CD4-positive, alpha-beta T cell treated with Interleukin-17A for 1 hour (primary cell): ENCODE measurements at regions not wholly inside any gene's neighbourhood (a gene's known extent, or its start where the extent isn't known, plus 50 kb on each side); places are given as distances from the start of the nearest gene placed in this dataset.

ENCODE experiments used
- DNase-seq: peaks from one replicate; pipeline ENCODE4 v3.0.0-alpha.2; 2020

- no peak for DNase-seq
Observed at GRCh38 chr5:120365656-120366446, 98.2 kb upstream of the PRR16 start.

DNA sequence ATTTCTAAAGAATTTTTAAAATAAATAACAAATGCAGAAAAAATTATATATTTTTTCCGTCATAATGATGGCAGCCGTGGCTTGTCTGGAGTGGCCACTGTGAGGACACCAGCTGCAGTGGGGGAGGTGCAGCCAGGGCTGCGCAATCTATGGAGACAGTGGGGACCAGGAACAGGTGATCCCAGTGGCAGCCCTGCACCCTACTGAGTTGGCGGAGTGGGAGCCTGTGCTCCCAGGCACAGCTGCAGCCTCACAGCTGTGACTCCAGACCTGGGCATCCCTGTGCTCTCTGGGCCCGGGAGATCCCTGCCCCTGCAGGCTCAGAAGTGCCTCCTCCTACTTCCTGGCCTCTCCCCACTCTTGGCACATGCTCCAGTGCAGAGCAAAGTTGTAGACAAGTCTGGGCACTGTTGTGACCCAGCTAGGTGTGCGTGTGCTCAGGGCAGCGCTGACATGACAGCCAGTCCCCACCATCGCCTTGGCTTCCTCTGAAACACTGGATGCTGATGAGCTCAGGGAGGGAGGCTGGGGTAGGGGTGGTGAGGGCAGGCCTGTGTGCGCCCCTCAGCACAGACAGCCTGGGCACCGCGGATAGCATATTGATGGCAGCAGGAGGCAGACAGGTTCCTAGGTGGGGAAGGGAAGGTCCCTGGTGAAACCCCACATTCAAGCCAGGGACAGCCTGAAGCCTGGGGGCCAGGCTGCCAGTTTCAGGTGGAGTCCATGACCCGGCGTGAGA is 96.0 kb upstream of the PRR16 start:
- DNase-seq: no peak

DNA sequence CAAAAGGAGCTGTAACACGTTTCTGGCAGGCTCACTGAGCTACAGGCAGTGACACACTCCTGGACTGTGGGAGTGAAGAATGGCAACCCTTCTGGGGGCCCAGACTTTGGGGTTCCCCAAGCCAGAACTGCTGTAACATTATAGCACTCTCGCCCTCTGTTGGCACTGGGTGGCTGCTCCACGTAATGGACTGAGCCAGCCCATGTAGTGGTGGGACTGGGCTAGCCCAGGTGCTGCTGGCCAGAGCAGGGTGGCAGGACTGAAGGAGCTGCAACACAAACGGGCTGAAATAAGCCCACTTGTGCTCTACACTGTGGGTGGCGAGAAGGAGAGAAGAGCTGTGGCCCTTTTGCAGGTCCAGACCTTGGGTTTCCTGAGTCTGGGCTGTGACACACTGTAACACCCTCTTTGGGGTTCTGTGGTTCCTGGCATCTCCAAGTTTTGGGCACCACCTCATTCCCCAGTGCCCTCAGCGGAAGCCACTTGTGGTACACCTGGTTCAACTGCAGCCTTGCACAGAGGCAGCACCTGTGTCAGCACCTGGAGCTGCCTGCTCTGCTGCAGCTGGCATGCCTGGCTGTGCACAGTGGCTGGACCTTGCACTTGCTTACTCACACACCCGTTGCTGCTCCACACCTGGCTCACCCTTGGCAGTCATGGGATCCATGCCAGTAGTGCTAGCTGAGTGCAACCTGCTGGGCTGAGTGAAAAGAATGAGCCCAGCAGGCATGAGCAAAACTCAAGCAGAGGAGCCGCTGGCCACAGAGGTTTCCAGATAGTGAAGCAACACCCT is 95.0 kb upstream of the PRR16 start:
- no peak for DNase-seq

DNA sequence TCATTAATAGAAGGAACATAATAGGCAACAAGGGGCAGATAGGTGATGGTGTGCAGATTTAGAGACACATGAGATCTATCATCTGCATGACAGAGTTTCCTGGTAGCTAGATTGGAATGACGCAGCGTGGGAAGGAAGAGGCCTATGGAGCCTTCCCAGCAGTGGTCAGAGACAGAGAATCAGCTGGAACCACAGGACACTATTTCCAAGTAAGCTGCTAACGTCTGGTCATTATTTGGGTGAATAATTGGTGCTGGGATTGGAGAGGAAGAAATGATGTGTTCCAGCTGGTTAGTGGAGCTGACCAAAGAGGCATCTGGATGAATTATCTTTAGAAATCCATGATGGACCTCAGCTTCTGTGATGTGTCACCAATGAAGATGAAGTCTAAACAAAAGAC is 91.2 kb upstream of the PRR16 start:
- no peak for DNase-seq

DNA sequence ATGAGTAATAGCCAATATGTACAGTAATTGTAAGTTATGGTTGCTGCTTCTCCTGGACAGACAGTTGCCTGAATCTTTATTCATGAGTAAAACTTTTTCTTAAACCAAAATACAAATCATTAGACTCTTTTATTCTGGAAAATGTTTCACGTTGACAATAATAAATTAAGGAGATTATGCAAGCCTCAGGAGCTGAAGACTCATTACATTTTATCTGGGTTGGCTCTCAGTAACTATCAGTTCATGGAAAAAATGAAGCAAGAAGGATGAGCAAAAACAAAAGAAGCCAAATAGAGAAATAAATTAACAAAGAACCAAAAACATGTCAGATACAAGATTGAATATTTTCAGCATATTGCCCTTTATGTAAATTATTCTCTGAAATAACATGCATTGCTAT is 88.9 kb upstream of the PRR16 start:
- DNase-seq: no peak

- DNase-seq: no peak
Observed at GRCh38 chr5:120380644-120381043, 83.5 kb upstream of the PRR16 start.

DNA sequence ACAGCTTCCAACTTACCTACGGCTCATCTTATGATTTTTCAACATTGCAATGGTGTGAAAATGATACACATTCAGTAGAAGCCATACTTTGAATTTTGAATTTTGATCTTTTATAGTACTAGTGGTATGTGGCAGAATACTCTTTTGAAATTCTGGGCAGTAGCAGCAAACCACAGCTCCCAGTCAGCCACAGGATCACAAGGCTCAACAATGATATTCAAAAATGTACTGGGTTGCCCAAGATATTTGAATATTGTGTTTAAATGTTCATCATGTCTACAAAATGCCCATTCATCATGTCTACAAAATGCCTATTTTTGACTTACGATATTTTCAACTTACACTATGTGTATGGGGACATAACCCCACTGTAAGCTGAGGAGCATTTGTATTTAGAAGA is 81.3 kb upstream of the PRR16 start:
- DNase-seq: no peak

DNA sequence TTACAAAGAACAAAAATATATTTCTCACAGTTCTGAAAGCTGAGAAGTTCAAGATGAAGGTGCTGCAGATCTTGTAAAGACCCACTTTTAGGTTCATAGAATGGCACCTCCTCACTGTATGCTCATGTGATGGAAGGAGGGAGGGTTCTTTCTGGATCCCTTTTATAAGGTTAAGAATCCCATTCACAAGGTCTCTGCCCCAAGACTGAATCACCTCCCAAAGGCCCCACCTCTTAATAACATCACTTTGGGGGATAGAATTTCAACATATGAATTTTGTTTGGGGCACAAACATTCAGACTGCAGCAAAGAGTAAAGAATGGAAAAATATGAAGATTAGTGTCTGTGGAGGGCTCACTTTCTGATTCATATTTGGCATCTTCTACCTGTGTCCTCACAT is 77.1 kb upstream of the PRR16 start:
- DNase-seq: no peak

DNA sequence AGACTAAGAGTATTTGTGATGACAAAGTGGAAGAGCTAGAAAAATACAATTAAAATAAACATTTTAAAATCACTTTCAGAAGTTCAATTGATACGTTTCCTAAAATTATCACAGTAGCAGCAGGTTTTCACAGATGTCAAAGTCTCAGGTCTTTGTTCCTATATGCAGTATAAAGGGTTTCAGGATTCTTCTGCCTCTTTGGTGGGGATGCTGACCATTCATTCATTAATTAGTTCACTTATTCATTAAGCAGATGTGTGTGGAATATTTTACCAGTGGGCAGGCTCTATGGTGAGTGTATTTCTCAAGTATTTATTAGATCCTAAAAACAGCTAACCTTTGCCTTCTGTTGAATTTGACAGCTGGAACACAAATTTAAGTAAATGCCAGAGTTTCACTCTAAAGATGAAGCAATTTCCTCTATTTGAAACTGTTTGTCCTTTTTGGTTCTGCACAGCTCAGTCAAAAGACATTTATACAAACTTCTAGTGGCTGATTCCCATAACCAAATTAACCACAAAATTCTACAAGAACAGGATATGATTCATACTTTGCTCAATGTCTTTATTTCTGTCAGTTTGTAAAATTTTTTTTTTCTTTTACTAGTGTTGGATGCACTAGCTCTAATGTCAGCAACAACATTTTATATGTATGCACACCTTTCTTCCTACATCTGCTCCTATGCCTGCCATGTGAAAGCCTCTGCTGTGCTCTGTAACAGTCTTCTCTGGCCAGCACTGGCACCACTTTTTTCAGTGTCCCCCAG is 75.9 kb upstream of the PRR16 start:
- DNase-seq: no peak

GRCh38 chr5:120394259-120394658 is 69.8 kb upstream of the PRR16 start:
- DNase-seq: no peak

DNA sequence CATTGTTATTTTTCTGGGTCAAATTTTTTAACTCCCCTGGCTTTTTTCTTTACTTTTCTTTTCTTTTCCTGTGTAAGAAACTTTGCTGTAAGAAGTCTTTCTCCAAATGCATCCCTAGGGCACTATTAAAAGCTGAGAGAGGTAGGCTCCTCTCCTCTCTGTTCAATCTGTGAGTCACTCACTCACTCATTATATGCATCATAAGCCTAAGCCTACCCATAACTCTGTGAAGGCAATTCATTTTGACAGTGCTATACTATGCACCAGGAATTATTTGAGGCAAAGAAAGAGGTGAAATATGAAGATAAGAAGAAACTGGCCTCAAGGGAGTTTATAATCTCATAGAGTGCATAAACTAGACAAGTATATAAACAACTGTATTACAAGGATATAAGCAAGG is 67.9 kb upstream of the PRR16 start:
- DNase-seq: no peak

DNA sequence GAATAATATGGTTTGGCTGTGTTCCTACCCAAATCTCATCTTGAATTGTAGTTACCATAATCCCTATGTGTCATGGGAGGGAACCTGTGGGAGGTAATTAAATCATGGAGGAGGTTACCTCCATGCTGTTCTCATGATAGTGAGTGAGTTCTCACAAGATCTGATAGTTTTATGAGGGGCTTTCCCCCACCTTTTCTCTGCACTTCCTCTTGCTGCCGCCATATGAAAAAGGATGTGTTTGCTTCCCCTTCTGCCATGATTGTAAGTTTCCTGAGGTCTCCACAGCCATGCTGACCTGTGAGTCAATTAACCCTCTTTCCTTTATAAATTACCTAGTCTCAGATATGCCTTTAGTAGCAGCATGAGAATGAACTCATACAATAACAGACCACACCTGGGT is 63.7 kb upstream of the PRR16 start:
- DNase-seq: no peak

DNA sequence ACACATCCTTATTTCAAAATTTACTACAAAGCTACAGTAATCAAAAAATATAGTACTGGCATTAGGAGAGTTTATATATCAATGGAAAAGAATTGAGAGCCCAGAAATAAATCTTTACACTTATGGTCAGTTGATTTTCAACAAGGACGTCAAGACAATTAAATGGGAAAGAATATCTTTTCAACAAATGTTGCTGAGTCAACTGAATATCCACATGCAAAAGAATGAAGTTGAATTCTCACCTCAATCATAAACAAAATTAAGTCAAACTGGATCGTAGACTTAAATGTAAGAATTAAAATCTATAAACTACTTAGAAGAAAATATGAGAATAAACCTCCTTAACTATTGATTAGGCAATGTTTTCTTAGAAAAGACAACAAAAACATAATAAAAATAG is 61.5 kb upstream of the PRR16 start:
- no peak for DNase-seq

GRCh38 chr5:120405286-120405864 is 58.7 kb upstream of the PRR16 start:
- DNase-seq: no peak

DNA sequence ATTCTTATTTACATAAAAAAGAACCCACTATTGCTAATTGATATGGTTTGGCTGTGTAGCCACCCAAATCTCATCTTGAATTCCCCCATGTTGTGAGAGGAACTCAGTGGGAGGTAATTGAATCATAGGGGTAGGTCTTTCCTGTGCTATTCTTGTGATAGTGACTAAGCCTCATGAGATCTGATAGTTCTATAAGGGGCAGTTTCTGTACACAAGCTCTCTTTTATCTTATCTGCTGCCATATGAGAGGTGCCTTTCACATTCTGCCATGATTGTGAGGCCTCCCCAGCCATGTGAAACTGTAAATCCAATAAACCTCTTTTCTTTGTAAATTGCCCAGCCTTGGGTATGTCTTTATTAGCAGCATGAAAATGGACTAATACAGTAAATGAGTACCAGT is 58.2 kb upstream of the PRR16 start:
- DNase-seq: no peak

DNA sequence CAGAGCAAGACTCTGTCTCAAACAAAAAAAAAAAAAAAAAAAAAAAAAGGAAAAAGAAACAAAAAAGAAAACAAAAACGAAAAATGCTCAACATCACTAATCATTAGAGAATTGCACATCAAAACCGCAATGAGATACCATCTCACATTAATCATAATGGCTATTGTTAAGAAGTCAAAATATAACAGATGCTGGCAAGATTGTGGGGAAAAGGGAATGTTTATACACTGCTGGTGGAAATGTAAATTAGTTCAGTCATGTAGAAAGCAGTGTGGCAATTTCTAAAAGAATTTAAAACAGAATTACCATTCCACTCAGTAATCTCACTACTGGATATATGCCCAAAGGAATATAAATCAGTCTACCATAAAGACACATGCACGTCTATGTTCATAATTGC is 50.4 kb upstream of the PRR16 start:
- no peak for DNase-seq
